HG03064 (cell line): ENCODE measurements at regions not wholly inside any gene's neighbourhood (a gene's known extent, or its start where the extent isn't known, plus 50 kb on each side); places are given as distances from the start of the nearest gene placed in this dataset.

Source experiments
- ATAC-seq: cut with Tn5 transposase; IDR thresholded peaks from one replicate; pipeline ENCODE4 v1.9.1; 2021; ENCODE audit warnings: low read depth; ENCODE audit not compliant: unreplicated experiment

GRCh38 chr12:90428881-90429280 lies 526.1 kb downstream of the CCER1 start:
- no peak for ATAC-seq

GRCh38 chr12:90428465-90428864 lies 526.5 kb downstream of the CCER1 start:
- no peak for ATAC-seq

GRCh38 chr12:90423965-90424364 lies 531.0 kb downstream of the CCER1 start:
- ATAC-seq, result no peak

GRCh38 chr12:90410962-90411361 lies 544.0 kb downstream of the CCER1 start:
- ATAC-seq, result no peak

- no peak for ATAC-seq
Measured at GRCh38 chr12:90407841-90408240, 547.1 kb downstream of the CCER1 start.

- no peak for ATAC-seq
Measured at GRCh38 chr12:90404071-90404470, 550.9 kb downstream of the CCER1 start.

- no peak for ATAC-seq
Measured at GRCh38 chr12:90401185-90401584, 553.8 kb downstream of the CCER1 start.

- no peak for ATAC-seq
Measured at GRCh38 chr12:90399357-90399756, 555.6 kb downstream of the CCER1 start.

- no peak for ATAC-seq
Measured at GRCh38 chr12:90398285-90398836, 556.6 kb downstream of the CCER1 start.

- no peak for ATAC-seq
Measured at GRCh38 chr12:90396556-90396955, 558.4 kb downstream of the CCER1 start.

- ATAC-seq, result no peak
Measured at GRCh38 chr12:90393652-90394051, 561.3 kb downstream of the CCER1 start.

GRCh38 chr12:90393089-90393488 lies 561.9 kb downstream of the CCER1 start:
- no peak for ATAC-seq

GRCh38 chr12:90390947-90391346 lies 564.0 kb downstream of the CCER1 start:
- ATAC-seq, result no peak

- ATAC-seq, result no peak
Measured at GRCh38 chr12:90368081-90368480, 586.9 kb downstream of the CCER1 start.

GRCh38 chr12:90366286-90366685 lies 588.7 kb downstream of the CCER1 start:
- no peak for ATAC-seq

- ATAC-seq, result no peak
Measured at GRCh38 chr12:90360300-90360699, 594.7 kb downstream of the CCER1 start.

GRCh38 chr12:90355711-90356355 lies 599.1 kb downstream of the CCER1 start:
- ATAC-seq, result no peak

- ATAC-seq, result no peak
Measured at GRCh38 chr12:90343966-90344365, 611.0 kb downstream of the CCER1 start.

GRCh38 chr12:90342081-90342480 lies 612.9 kb downstream of the CCER1 start:
- ATAC-seq, result no peak

- ATAC-seq, result no peak
Measured at GRCh38 chr12:90339837-90340236, 615.1 kb downstream of the CCER1 start.

- ATAC-seq, result no peak
Measured at GRCh38 chr12:90338365-90338764, 616.6 kb downstream of the CCER1 start.

GRCh38 chr12:90337018-90337417 lies 618.0 kb downstream of the CCER1 start:
- ATAC-seq, result no peak

GRCh38 chr12:90335566-90335965 lies 619.4 kb downstream of the CCER1 start:
- ATAC-seq, result no peak
